ENCODE measurements at regions not wholly inside any gene's neighbourhood (a gene's known extent, or its start where the extent isn't known, plus 50 kb on each side); places are given as distances from the start of the nearest gene placed in this dataset.

GRCh38 chr18:51884039-51884438 lies 456.0 kb upstream of the DCC start:
- TF ChIP-seq, protein P1, sequence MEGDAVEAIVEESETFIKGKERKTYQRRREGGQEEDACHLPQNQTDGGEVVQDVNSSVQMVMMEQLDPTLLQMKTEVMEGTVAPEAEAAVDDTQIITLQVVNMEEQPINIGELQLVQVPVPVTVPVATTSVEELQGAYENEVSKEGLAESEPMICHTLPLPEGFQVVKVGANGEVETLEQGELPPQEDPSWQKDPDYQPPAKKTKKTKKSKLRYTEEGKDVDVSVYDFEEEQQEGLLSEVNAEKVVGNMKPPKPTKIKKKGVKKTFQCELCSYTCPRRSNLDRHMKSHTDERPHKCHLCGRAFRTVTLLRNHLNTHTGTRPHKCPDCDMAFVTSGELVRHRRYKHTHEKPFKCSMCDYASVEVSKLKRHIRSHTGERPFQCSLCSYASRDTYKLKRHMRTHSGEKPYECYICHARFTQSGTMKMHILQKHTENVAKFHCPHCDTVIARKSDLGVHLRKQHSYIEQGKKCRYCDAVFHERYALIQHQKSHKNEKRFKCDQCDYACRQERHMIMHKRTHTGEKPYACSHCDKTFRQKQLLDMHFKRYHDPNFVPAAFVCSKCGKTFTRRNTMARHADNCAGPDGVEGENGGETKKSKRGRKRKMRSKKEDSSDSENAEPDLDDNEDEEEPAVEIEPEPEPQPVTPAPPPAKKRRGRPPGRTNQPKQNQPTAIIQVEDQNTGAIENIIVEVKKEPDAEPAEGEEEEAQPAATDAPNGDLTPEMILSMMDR (IDR thresholded peaks at IDR 0.05) = no peak
- TF ChIP-seq ZFX (IDR thresholded peaks at IDR 0.05; ENCODE audit: borderline replicate concordance) = no peak

Data from 22Rv1 (cell line).